HCEC 1CT (cell line): ENCODE measurements at regions not wholly inside any gene's neighbourhood (a gene's known extent, or its start where the extent isn't known, plus 50 kb on each side); places are given as distances from the start of the nearest gene placed in this dataset.
A peak's percentile ranks its signal among the peaks of the same experiment; 100 is the strongest.
"Not testable (repeated sequence)": the region's sequence is repeated elsewhere in the genome, so short reads cannot be mapped to it uniquely, and the experiment has no call there.

Source experiments
- DNase-seq: peaks from one replicate; pipeline ENCODE4 v3.0.0-alpha.2; 2017

GRCh38 chr7:149561072-149561471, 63.5 kb upstream of the ZNF746 start:
- DNase-seq: no peak

GRCh38 chr7:149559711-149560110, 62.1 kb upstream of the ZNF746 start:
- peak; percentile 24 for DNase-seq

- DNase-seq: peak; percentile 67
Observed at GRCh38 chr7:149558149-149558861, 60.7 kb upstream of the ZNF746 start.

GRCh38 chr7:149556525-149556924, 58.9 kb upstream of the ZNF746 start:
- not testable (repeated sequence) for DNase-seq

- not testable (repeated sequence) for DNase-seq
Observed at GRCh38 chr7:149554821-149555220, 57.2 kb upstream of the ZNF746 start.

- not testable (repeated sequence) for DNase-seq
Observed at GRCh38 chr7:149553991-149554390, 56.4 kb upstream of the ZNF746 start.

- DNase-seq: no peak
Observed at GRCh38 chr7:149552799-149553198, 55.2 kb upstream of the ZNF746 start.
